Activated CD8-positive, alpha-beta memory T cell treated with anti-CD3 and anti-CD28 coated beads, Interleukin-2, amount 50 U/mL, for 48 hours (primary cell): ENCODE measurements at regions not wholly inside any gene's neighbourhood (a gene's known extent, or its start where the extent isn't known, plus 50 kb on each side); places are given as distances from the start of the nearest gene placed in this dataset.

Source experiments
- DNase-seq: peaks from one replicate; pipeline ENCODE4 v3.0.0-alpha.2; 2020

DNA sequence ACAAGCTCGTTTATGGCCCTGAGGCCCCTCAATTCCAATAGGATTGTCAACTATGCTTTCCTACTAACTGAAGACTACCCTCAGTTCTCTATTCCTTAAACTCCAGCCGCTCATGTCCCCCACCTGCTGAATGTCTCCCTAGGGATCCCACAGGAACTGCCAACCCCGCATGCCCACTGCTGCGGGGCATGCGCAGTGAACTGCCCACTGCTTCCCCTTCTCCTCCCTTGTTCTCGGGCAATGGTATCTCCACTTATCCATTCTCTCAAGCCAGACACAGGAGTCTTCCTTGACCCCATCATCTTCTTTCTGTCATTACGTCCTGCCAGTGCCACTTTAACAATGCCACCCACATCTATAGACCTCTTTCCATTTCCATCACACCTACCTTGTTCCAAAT, 90.0 kb downstream of the FGF18 start:
- no peak for DNase-seq

DNA sequence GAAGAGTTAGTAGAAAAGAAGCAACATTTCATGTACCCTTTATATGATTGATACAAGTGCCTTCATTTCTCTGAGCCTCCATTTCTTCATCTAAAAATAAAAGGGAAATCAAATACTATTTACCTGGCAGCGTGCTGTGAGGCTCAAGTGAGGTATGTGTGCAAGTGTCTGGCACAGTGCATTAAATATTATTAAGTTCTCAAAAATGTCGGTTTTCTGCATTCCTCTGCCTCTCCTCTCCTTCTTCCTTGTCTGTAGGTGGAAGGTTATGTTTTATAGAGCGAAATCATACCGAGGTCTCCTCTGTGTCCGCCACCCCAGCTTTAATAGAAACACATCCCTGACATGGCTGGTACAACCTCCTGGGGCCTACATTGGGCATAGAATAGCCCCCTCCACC, 93.0 kb downstream of the FGF18 start:
- DNase-seq, result no peak

- no peak for DNase-seq
These were observed 94.1 kb downstream of the FGF18 start for GRCh38 chr5:171513591-171513990.

- DNase-seq, result no peak
These were observed 99.5 kb downstream of the FGF18 start for GRCh38 chr5:171518916-171519315.

DNA sequence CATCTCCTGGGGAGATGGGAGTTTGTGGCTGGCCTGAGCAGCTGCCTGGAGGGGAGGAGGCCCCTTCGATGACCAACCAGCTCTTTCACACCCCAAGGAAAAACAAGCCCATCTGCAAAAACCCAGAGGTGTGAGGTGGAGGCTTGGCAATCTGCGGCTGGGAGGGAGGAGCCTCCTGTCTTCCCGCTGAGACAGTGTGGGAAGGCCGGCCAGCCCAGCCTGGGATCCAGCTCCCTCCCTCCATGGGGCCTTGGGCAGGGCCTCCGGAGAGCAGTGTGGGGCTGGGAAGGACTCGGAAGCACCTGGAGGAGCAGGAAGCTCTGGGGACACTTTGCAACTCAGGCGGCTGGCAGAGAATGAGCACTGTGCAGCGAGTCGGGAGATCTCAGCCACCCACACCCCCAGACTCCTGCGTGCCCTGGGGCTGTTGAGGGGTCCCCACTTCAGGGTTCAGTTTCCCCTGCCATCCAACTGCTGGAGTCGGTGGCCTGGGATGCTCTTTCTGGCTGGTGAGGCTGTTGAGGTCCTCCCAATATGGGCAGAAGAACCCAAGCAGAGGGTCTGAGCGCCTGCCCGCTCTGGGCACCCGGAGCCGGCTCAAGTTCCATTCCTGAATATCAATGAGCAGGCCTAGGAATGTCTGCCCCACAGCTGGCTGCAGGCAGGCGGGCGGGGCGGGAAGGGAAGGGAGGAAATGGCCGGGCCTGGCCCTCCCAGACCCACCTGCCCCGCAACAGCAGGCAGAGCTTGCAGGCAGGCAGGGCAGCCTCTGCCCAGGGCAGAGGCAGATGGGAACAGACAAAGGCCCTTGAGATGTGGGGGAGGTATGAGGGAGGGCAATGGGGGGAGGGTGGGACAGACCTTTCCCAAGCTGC, 101.1 kb downstream of the FGF18 start:
- DNase-seq, result no peak

GRCh38 chr5:171521219-171521633, 101.8 kb downstream of the FGF18 start:
- DNase-seq, result no peak

GRCh38 chr5:171521679-171522078, 102.2 kb downstream of the FGF18 start:
- no peak for DNase-seq

GRCh38 chr5:171523781-171524180, 104.3 kb downstream of the FGF18 start:
- DNase-seq, result no peak

- DNase-seq, result no peak
These were observed 105.0 kb downstream of the FGF18 start for GRCh38 chr5:171524466-171524865.

- no peak for DNase-seq
These were observed 105.6 kb downstream of the FGF18 start for GRCh38 chr5:171525085-171525484.

DNA sequence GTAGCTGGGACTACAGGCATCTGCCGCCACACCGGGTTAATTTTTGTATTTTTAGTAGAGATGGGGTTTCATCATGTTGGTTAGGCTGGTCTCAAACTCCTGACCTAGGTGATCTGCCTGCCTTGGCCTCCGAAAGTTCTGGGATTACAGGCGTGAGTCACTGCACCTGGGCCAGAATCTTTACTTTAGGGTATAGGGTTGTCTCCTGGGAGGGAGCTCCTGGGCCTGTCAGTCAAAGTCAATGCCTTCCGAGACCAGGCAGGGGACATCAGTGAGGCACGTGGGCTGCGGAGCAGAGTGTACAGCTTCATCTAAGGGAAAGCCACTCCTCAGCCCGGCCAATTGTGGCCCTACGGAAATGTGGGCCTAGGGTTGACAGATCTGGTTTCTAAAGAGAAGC, 108.6 kb downstream of the FGF18 start:
- no peak for DNase-seq

DNA sequence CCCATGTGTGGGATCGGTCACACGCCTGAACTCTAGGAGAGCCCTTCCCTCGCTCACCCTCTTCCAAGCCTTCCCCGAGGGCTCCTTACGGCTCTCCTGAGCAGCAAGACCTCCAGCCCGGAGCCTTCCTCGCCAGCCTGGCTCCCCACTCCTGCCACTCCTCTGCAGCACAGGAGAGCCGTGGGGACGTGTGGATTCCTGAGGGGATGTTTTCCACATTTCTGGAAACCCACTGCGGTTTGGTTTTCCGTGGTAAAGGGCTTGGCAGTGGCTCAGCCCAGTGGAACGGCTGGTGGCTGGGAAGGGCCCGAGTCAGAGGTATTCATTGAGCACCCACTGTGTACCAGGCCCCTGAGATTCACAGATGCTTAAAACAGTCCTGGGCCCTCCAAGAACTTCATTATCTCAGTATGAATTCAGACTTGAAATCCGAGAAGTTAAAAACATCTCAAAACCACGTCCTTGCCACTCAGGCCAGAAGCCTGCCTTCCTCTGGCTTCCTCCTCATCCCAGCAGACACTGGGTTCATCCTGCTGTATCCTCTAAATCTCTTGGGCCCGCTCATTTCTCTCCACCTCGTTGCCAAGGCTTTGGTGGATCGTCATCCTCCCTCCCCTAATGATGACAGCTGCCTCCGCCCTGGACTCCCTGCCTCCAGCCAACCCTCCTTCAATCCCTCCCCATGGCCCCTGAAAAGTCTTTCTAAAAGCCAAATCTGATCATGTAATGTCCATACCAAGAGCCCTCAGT, 109.6 kb downstream of the FGF18 start:
- DNase-seq, result no peak

- DNase-seq, result no peak
These were observed 112.2 kb downstream of the FGF18 start for GRCh38 chr5:171531638-171532037.

GRCh38 chr5:171533153-171533552, 113.7 kb downstream of the FGF18 start:
- DNase-seq, result no peak

- peak; percentile 45 for DNase-seq
These were observed 114.8 kb downstream of the FGF18 start for GRCh38 chr5:171534043-171534895.

DNA sequence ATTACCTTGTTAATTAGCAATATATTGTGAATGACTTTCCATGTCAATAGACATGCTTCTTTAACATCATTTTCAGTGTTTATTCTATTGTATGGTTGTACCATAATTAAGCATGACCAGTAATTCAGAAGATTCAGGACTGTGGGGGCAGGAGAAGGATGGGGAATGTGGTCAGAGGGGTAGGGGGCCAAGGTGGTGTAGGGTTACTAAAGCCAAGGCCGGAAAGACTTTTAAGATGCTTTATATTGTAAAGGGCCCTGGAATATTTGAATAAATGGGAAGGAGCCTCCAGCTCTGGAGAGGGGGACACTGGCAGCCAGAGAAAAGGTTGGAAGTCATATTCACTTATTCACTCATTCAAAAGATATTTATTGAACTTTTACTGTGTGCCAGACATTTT, 115.7 kb downstream of the FGF18 start:
- DNase-seq, result peak; percentile 2

- DNase-seq, result no peak
These were observed 117.8 kb downstream of the FGF18 start for GRCh38 chr5:171537070-171537849.

DNA sequence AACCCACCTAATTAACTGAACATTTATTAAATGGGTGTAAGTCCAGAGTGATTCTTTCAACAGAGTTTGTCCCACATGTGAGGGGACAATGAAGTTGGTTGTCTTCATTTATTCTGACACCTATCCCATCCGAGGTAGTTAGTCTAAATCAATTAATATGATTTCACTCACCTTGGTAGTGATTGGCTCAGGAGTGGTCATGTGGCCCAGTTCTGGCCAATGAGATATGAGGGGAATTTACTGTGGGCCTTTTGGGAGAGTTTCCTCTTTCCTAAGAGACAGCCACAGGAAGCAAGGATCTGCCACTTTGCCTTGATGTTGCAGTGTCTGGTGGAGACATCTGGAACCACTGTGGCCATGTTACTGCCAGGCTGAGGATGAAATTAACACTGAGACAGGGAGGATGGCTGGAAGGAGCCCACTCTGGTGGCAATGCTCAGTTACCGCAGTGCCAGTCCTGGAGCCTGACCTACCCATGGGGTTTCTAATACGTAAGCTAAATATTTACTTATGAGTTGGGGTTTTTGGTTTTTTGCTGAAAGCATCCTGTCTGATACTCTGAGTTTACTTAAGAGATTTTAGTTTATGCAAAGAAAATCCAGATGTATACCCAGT, 118.6 kb downstream of the FGF18 start:
- no peak for DNase-seq

- DNase-seq, result no peak
These were observed 119.2 kb downstream of the FGF18 start for GRCh38 chr5:171538681-171539080.

GRCh38 chr5:171540865-171541264, 121.4 kb downstream of the FGF18 start:
- no peak for DNase-seq

GRCh38 chr5:171541341-171541776, 121.9 kb downstream of the FGF18 start:
- no peak for DNase-seq
